Progenitor cell of endocrine pancreas (in vitro differentiated cells): ENCODE measurements at regions not wholly inside any gene's neighbourhood (a gene's known extent, or its start where the extent isn't known, plus 50 kb on each side); places are given as distances from the start of the nearest gene placed in this dataset.

Experiments
- DNase-seq: peaks from one replicate; pipeline ENCODE4 v3.0.0; 2021; ENCODE audit warnings: low spot score; ENCODE audit not compliant: unreplicated experiment
- H3K27ac Mint-ChIP-seq: 2 replicates; pipeline ENCODE4 v1.8.0; 2021; ENCODE audit warnings: mild to moderate bottlenecking, moderate library complexity, mixed read lengths
- H3K27me3 Mint-ChIP-seq: 2 replicates; pipeline ENCODE4 v1.8.0; 2021; ENCODE audit warnings: mixed read lengths
- H3K36me3 Mint-ChIP-seq: 2 replicates; pipeline ENCODE4 v1.8.0; 2022; ENCODE audit warnings: mixed read lengths; ENCODE audit not compliant: insufficient read depth
- H3K4me1 Mint-ChIP-seq: 2 replicates; pipeline ENCODE4 v1.8.0; 2021; ENCODE audit warnings: low read depth, mixed read lengths
- H3K4me3 Mint-ChIP-seq: 2 replicates; pipeline ENCODE4 v1.8.0; 2021; ENCODE audit warnings: low read depth, mild to moderate bottlenecking, moderate library complexity, mixed read lengths
- H3K9me3 Mint-ChIP-seq: 2 replicates; pipeline ENCODE4 v1.8.0; 2021; ENCODE audit warnings: low read depth, mixed read lengths
- TF ChIP-seq, protein P1 (sequence below): fragments of 200-600 bp; sonication (generic); IDR thresholded peaks from one replicate; pipeline ENCODE4 v1.5.0; 2021; ENCODE audit warnings: antibody characterized with exemption, mild to moderate bottlenecking; ENCODE audit not compliant: unreplicated experiment

- no peaks in the 10 kb centered on the region for H3K27me3 Mint-ChIP-seq
- TF ChIP-seq, protein P1, sequence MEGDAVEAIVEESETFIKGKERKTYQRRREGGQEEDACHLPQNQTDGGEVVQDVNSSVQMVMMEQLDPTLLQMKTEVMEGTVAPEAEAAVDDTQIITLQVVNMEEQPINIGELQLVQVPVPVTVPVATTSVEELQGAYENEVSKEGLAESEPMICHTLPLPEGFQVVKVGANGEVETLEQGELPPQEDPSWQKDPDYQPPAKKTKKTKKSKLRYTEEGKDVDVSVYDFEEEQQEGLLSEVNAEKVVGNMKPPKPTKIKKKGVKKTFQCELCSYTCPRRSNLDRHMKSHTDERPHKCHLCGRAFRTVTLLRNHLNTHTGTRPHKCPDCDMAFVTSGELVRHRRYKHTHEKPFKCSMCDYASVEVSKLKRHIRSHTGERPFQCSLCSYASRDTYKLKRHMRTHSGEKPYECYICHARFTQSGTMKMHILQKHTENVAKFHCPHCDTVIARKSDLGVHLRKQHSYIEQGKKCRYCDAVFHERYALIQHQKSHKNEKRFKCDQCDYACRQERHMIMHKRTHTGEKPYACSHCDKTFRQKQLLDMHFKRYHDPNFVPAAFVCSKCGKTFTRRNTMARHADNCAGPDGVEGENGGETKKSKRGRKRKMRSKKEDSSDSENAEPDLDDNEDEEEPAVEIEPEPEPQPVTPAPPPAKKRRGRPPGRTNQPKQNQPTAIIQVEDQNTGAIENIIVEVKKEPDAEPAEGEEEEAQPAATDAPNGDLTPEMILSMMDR = no peak
- DNase-seq = no peak
- no peak overlapping the region for H3K4me3 Mint-ChIP-seq
- no peaks in the 10 kb centered on the region for H3K36me3 Mint-ChIP-seq
- peaks cover 10% of the 10 kb centered on the region for H3K9me3 Mint-ChIP-seq
- no peak overlapping the region for H3K27ac Mint-ChIP-seq
- no peaks in the 10 kb centered on the region for H3K4me1 Mint-ChIP-seq
These were observed 1230.1 kb upstream of the CDH2 start for GRCh38 chr18:29406996-29407395.

GRCh38 chr18:29397536-29397935 is 1220.6 kb upstream of the CDH2 start:
- H3K27ac Mint-ChIP-seq = no peak overlapping the region
- DNase-seq = no peak
- H3K4me1 Mint-ChIP-seq = no peaks in the 10 kb centered on the region
- H3K4me3 Mint-ChIP-seq = no peak overlapping the region
- no peaks in the 10 kb centered on the region for H3K36me3 Mint-ChIP-seq
- no peaks in the 10 kb centered on the region for H3K27me3 Mint-ChIP-seq
- TF ChIP-seq, protein P1 = no peak
- H3K9me3 Mint-ChIP-seq = peaks cover 3% of the 10 kb centered on the region

DNA sequence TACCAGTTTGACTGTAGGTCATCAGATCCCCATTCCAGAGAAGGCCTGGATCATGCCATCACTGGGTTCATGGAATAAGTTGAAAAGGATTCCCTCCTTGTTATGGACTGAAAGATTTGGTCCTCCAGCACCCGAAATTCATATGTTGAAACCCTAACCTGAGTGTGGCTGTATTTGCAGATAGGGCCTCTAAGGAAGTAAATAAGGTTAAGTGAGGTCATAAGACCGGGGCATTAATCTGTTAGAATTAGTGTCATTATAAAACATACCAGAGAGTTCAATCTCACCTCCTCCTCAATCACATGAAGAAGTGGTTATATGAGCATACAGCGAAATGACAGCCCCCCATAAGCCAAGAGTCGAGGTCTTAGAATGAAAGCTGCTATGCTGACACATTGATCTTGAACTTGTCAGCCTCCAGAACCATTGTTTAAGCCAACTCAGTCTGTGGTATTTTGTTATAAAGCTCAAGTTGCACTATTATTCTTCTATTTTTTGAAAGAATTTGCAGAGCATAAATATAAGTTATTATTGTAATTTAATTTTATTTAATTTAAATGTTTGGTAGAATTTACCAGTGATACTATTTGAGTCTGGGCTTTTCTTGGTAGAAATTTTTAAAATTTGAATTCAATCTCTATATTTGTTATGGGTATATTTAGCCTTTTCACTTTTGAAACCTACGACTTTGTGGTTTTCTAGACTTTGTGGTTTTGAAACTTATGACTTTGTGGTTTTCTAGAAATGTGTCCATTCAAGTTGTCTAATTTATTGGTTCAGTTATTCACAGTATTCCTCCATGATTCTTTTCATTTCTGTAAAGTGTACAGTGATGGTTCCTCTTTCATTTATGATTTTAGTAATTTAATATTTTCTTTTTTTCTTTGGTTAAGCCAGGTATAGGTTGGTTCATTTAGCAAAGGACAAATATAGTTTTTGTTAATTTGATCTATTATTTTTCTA is 1206.7 kb upstream of the CDH2 start:
- peaks cover 4% of the 10 kb centered on the region for H3K4me1 Mint-ChIP-seq
- H3K27me3 Mint-ChIP-seq = no peaks in the 10 kb centered on the region
- DNase-seq = no peak
- H3K4me3 Mint-ChIP-seq = no peak overlapping the region
- H3K27ac Mint-ChIP-seq = no peak overlapping the region
- no peaks in the 10 kb centered on the region for H3K36me3 Mint-ChIP-seq
- TF ChIP-seq, protein P1 = no peak
- no peaks in the 10 kb centered on the region for H3K9me3 Mint-ChIP-seq

- Mint-ChIP-seq H3K27ac (no peak overlapping the region), H3K4me3 (no peak overlapping the region), H3K36me3 (no peaks in the 10 kb centered on the region), H3K27me3 (no peaks in the 10 kb centered on the region), H3K4me1 (peaks cover 7% of the 10 kb centered on the region), H3K9me3 (peaks cover 5% of the 10 kb centered on the region)
- TF ChIP-seq, protein P1 = no peak
- no peak for DNase-seq
These were observed 1201.8 kb upstream of the CDH2 start for GRCh38 chr18:29378651-29379136.

DNA sequence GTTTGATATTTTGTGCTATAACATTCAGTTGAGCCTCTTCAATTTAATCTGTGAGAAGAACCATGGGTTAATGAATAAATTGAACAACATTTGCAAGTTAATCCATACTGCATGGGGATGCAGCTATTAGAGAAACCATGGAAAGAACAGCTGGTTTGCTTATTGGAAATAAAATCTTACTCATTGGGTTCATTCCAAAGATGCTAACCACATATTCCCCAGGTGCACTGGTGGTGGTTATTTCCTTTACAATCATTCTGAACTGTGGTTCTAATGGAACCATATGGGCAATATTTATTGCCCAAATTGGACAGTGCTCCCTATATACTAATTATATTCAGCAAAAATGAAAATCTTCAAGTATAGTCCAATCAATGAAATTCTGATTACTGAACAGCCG is 1200.4 kb upstream of the CDH2 start:
- peaks cover 7% of the 10 kb centered on the region for H3K4me1 Mint-ChIP-seq
- no peak for DNase-seq
- TF ChIP-seq, protein P1 = no peak
- no peak overlapping the region for H3K4me3 Mint-ChIP-seq
- no peaks in the 10 kb centered on the region for H3K27me3 Mint-ChIP-seq
- H3K9me3 Mint-ChIP-seq = peaks cover 10% of the 10 kb centered on the region
- H3K27ac Mint-ChIP-seq = no peak overlapping the region
- no peaks in the 10 kb centered on the region for H3K36me3 Mint-ChIP-seq
